Activated CD4-positive, alpha-beta memory T cell treated with anti-CD3 and anti-CD28 coated beads for 36 hours (primary cell): ENCODE measurements at regions not wholly inside any gene's neighbourhood (a gene's known extent, or its start where the extent isn't known, plus 50 kb on each side); places are given as distances from the start of the nearest gene placed in this dataset.

Source experiments
- CTCF ChIA-PET: fragments of 350-600 bp; sonication (Branson Sonifier 250); formaldehyde crosslinking; loops from one replicate; lab custom pipeline; 2021; ENCODE audit warnings: antibody characterized with exemption, inconsistent platforms; lab: Charles Lee
- POLR2A ChIA-PET: fragments of 350-600 bp; sonication (Branson Sonifier 250); formaldehyde crosslinking; loops from one replicate; lab custom pipeline; 2021; ENCODE audit warnings: antibody characterized with exemption; lab: Charles Lee
- DNase-seq: peaks from one replicate; pipeline ENCODE4 v3.0.0-alpha.2; 2020
- H3K27ac Mint-ChIP-seq: one replicate; pipeline ENCODE4 v1.8.0; 2021; ENCODE audit warnings: mixed read lengths
- H3K27me3 Mint-ChIP-seq: one replicate; pipeline ENCODE4 v1.8.0; 2021; ENCODE audit warnings: mixed read lengths
- H3K36me3 Mint-ChIP-seq: one replicate; pipeline ENCODE4 v1.8.0; 2021; ENCODE audit warnings: mixed read lengths
- H3K4me1 Mint-ChIP-seq: one replicate; pipeline ENCODE4 v1.8.0; 2021; ENCODE audit warnings: low read depth, mixed read lengths
- H3K4me3 Mint-ChIP-seq: one replicate; pipeline ENCODE4 v1.8.0; 2021; ENCODE audit warnings: mild to moderate bottlenecking, mixed read lengths
- H3K9me3 Mint-ChIP-seq: one replicate; pipeline ENCODE4 v1.8.0; 2021; ENCODE audit warnings: mixed read lengths
- intact Hi-C: fragments of 100-400 bp; cut with micrococcal nuclease; formaldehyde crosslinking; loops from one replicate; pipeline ENCODE4 v1.15.1; 2023

DNA sequence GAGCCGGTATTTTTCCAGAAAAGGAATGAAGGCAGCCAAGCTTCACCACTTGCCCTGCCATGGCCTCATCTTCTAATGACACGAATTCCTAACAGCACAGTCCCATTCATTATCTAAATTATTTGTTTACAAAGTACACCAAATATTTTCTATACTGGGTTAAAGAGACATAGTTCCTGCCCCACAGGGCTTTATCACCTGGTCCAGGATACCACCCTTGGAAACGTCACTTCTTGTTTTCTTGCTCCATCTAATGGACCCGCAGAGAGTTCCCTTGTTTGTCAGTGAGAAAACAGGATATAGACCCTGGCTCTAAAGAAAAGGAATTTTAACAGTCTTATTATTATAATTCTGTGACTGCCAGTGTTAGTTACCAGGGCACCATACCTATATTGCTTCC is 1165.4 kb downstream of the GATA3 start:
- H3K27me3 Mint-ChIP-seq = peaks cover 6% of the 10 kb centered on the region
- ChIA-PET CTCF (no interaction called here), POLR2A (no interaction called here)
- no peak for DNase-seq
- intact Hi-C loops = no loop called here
- peaks cover 2% of the 10 kb centered on the region for H3K4me1 Mint-ChIP-seq
- H3K4me3 Mint-ChIP-seq = no peak overlapping the region
- H3K9me3 Mint-ChIP-seq = no peaks in the 10 kb centered on the region
- no peak overlapping the region for H3K27ac Mint-ChIP-seq
- H3K36me3 Mint-ChIP-seq = no peaks in the 10 kb centered on the region

DNA sequence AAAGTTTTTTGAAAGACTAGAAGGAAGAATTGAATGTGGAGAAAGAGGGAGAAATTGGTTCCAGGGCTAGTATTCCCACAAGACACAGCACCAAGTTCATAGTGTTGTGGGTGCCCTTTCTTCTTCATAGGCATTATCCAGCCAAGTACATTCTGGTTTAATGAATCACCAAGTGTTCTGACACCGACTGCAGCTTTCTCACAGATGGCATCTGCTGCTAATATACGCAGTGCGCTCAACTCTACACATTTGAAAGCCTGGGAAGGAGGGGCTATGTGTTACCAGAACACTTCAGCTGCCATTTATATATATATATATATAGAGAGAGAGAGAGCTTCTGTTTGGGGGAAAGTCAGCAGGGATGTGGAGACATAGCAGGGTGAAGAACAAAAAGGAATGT is 1168.4 kb downstream of the GATA3 start:
- peaks cover 2% of the 10 kb centered on the region for H3K4me1 Mint-ChIP-seq
- no peak overlapping the region for H3K27ac Mint-ChIP-seq
- no peaks in the 10 kb centered on the region for H3K36me3 Mint-ChIP-seq
- H3K27me3 Mint-ChIP-seq = peaks cover 10% of the 10 kb centered on the region
- intact Hi-C loops = no loop called here
- CTCF ChIA-PET = interaction anchor here (1.0 kb wide), 1 partner anchor 14 kb away, joined by 4 read pairs; no protein-coding TSS in a partner anchor
- H3K4me3 Mint-ChIP-seq = no peak overlapping the region
- no peaks in the 10 kb centered on the region for H3K9me3 Mint-ChIP-seq
- POLR2A ChIA-PET = no interaction called here
- DNase-seq = no peak

DNA sequence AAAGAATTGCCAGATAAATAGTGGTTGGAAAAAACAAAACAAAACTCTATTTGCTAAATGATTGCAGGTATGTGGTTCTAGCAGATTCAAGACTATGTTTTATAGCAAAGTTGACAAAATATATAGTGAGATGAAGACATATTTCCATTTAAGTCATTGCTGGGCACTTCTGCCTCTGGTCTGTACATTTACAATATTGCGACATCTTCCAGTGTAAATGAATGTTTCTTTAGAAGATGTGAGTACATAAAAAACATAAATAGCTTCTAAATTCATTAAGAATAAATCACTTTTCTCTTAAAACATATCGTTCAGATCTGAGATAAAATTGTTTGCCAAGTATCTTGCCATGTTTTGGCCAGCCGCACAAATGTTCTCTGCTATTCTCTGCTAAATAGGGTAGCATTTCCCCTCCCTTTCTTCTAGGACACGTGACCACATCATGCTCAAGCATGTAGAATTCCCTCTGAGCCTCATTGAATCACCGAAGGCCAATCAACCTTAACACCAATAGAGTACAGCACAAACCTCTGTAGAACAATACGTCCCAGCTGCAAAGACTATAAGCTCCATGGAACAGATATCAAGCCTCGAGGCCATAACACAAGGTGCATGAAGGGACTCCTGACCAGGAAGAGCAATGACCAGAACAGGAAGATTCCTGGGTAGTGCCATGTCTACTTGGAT is 1173.3 kb downstream of the GATA3 start:
- CTCF ChIA-PET = no interaction called here
- no peaks in the 10 kb centered on the region for H3K36me3 Mint-ChIP-seq
- intact Hi-C loops = loop anchor here (2.0 kb wide), 1 partner anchor 67 kb away; no protein-coding TSS in a partner anchor
- H3K27ac Mint-ChIP-seq = no peak overlapping the region
- H3K9me3 Mint-ChIP-seq = no peaks in the 10 kb centered on the region
- no peak overlapping the region for H3K4me3 Mint-ChIP-seq
- H3K27me3 Mint-ChIP-seq = peaks cover 30% of the 10 kb centered on the region
- DNase-seq = no peak
- peaks cover 26% of the 10 kb centered on the region for H3K4me1 Mint-ChIP-seq
- POLR2A ChIA-PET = no interaction called here

DNA sequence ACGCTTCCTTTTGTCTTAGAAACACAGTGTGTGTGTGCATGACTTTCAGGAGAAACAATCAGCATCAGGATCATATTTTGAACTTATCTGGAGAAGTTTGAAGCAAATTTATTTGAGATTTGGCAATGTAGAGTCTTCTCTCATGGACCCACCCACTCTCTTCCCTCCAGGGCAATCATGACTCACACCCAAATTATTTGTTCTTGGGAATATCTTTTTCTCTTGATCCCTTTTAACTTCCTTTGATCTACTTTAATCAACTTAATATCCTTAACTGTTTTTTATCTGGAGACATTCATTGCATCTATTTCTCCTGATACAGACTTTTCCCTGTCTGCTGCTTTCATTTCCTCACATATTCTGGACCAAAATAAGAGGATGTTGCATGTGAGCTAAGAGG is 1174.3 kb downstream of the GATA3 start:
- peaks cover 26% of the 10 kb centered on the region for H3K4me1 Mint-ChIP-seq
- CTCF ChIA-PET = no interaction called here
- POLR2A ChIA-PET = no interaction called here
- intact Hi-C loops = loop anchor here (2.0 kb wide), 1 partner anchor 66 kb away; no protein-coding TSS in a partner anchor
- no peak overlapping the region for H3K27ac Mint-ChIP-seq
- no peak overlapping the region for H3K4me3 Mint-ChIP-seq
- H3K36me3 Mint-ChIP-seq = no peaks in the 10 kb centered on the region
- H3K9me3 Mint-ChIP-seq = no peaks in the 10 kb centered on the region
- DNase-seq = no peak
- peaks cover 30% of the 10 kb centered on the region for H3K27me3 Mint-ChIP-seq

DNA sequence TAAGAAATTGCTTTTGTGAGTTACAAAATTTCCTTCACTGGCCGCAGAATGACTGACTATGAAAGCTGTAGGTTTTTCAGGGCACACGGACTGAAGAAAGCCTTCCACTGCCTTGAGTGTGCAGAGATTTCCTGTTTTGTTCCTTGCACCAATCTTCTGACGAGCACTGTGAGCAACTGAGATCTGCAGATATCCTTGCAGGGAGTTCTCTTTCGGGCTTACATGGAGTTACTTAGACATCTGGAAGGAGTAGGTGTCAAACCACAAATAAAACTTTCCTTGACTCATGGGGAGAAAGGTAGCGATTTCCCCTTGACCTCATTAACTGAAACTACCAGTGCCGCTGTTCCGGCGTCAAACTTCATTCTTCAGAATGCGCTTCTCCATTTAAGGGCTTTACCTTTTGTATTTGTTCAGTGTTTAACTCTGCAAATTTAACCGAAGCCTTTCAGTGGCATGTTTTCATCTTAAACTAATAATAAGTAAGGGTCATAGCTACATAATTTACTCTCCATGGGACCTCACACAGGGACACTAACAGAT is 1175.3 kb downstream of the GATA3 start:
- ChIA-PET POLR2A (no interaction called here), CTCF (no interaction called here)
- intact Hi-C loops = loop anchor here (2.0 kb wide), 1 partner anchor 65 kb away; no protein-coding TSS in a partner anchor
- H3K4me1 Mint-ChIP-seq = peaks cover 26% of the 10 kb centered on the region
- H3K27me3 Mint-ChIP-seq = peaks cover 29% of the 10 kb centered on the region
- H3K27ac Mint-ChIP-seq = no peak overlapping the region
- peak overlapping the region; percentile 27 for H3K4me3 Mint-ChIP-seq
- H3K36me3 Mint-ChIP-seq = no peaks in the 10 kb centered on the region
- DNase-seq = peak; percentile 16
- no peaks in the 10 kb centered on the region for H3K9me3 Mint-ChIP-seq

DNA sequence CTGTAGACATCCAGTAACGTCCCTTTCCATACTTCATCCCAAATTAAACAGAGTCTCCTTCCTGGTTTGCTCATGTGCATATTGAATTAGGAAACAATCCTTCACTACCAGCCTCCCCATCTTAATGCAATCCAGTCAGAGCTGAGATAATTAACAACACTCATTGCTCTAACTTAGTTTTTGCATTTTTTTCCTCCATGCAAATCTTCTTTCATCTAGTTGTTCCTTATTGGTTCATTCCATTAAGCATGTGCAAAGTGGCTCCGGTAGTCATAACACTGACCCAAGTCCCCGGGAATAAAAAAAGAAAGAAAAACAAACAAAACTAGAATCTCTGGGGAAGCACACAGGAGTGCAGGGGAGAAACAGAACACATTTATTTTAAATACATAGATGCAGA is 1176.1 kb downstream of the GATA3 start:
- POLR2A ChIA-PET = no interaction called here

DNA sequence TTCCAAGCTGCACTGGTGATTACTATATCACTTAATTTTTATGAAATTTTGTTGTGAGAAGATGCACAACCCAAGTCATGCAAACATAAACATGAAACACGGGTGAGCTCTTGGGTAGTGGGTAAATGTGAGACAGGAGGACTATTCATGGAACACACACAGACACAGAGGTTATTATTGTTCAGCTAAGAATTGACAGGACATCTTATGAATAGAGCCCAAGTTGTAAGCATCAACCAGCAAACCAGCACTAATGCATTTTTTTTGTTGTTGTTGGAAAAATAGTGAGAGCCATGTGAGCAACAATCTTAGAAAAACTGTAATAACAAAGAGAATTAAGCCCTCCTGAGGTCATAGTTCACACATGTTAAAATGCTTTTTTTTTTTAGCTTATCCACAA is 1179.7 kb downstream of the GATA3 start:
- ChIA-PET CTCF (interaction anchor here (0.7 kb wide), 1 partner anchor 1569 kb away, joined by 3 read pairs; no protein-coding TSS in a partner anchor), POLR2A (no interaction called here)
- Mint-ChIP-seq H3K4me1 (peaks cover 21% of the 10 kb centered on the region), H3K36me3 (no peaks in the 10 kb centered on the region), H3K27ac (no peak overlapping the region), H3K4me3 (no peak overlapping the region), H3K27me3 (peaks cover 31% of the 10 kb centered on the region), H3K9me3 (no peaks in the 10 kb centered on the region)
- no peak for DNase-seq
- intact Hi-C loops = no loop called here

More for the DNA sequence above, 1176.1 kb downstream of the GATA3 start:
- intact Hi-C loops = no loop called here
- Mint-ChIP-seq H3K9me3 (no peaks in the 10 kb centered on the region), H3K27ac (no peak overlapping the region), H3K4me3 (no peak overlapping the region), H3K27me3 (peaks cover 29% of the 10 kb centered on the region), H3K36me3 (no peaks in the 10 kb centered on the region), H3K4me1 (peaks cover 26% of the 10 kb centered on the region)
- DNase-seq = no peak
- CTCF ChIA-PET = no interaction called here

DNA sequence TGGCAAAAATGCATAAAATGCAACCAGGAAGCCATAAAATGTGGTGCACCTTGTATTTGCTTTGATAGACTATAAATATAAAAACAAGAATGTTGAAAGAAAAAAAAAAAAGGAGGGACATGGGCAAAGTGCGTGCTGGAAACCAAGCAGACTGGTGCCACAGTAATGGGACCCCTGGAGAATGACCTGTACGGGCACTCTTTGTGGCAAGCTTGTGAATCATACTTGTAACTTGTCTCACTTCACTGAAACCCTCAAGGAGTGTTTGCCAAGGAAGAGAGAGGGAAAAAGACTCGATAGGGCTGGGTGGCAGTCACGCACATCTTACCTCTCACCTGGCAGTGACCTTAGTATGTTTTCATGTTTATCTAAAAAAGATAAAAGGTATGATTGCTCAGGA is 1183.6 kb downstream of the GATA3 start:
- intact Hi-C loops = no loop called here

DNA sequence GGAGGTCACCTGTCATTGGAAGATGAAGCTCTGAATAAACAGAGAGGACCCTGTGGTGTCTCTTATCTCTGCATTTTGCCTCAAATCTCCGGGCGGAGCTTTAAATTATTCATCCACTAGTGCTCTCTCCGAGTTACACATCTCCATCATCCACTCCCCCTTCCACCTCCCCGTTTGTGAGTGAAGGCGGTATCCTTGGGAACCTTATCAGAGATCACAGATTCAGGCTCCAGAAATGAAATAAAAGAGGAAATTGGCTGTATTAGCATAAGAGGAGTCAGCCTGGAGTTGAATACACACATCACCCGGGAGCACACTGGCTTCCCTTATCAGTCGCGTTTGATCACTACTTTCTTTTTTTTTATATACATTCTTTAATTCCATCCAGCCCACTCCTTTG is 1184.8 kb downstream of the GATA3 start:
- intact Hi-C loops = no loop called here
- Mint-ChIP-seq H3K27me3 (peaks cover 18% of the 10 kb centered on the region), H3K4me3 (no peak overlapping the region), H3K4me1 (no peaks in the 10 kb centered on the region), H3K36me3 (no peaks in the 10 kb centered on the region), H3K27ac (no peak overlapping the region), H3K9me3 (no peaks in the 10 kb centered on the region)
- CTCF ChIA-PET = no interaction called here
- DNase-seq = no peak
- POLR2A ChIA-PET = no interaction called here

More for the DNA sequence above, 1183.6 kb downstream of the GATA3 start:
- POLR2A ChIA-PET = no interaction called here
- Mint-ChIP-seq H3K27ac (no peak overlapping the region), H3K4me1 (no peaks in the 10 kb centered on the region), H3K4me3 (no peak overlapping the region), H3K36me3 (no peaks in the 10 kb centered on the region), H3K27me3 (peaks cover 15% of the 10 kb centered on the region), H3K9me3 (no peaks in the 10 kb centered on the region)
- CTCF ChIA-PET = no interaction called here
- no peak for DNase-seq

DNA sequence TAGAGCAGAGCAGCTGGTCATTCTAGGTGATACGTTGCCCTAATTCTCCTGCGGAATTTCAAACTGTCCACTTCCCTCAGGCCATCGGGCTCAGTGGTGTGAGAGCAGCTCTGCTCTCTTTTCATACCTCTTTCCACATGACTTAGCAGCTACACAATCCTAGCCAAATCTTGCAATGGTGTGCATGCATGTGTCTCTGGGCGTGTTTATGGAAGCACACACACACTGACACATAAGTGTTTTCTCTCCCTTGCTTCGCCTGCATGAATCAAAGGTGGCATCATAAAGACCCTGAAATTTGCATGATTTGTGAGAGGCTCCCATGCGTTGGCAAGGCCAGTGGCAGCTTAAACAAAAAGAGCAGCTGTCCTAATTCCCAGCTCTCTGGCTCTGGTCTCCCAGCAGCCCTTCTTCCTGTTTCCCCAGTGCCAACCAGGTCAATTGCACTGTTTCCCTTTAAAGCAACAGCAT is 1189.5 kb downstream of the GATA3 start:
- no peaks in the 10 kb centered on the region for H3K9me3 Mint-ChIP-seq
- ChIA-PET CTCF (no interaction called here), POLR2A (no interaction called here)
- H3K27ac Mint-ChIP-seq = no peak overlapping the region
- H3K27me3 Mint-ChIP-seq = peaks cover 18% of the 10 kb centered on the region
- no peaks in the 10 kb centered on the region for H3K36me3 Mint-ChIP-seq
- no peak overlapping the region for H3K4me3 Mint-ChIP-seq
- no peak for DNase-seq
- intact Hi-C loops = no loop called here
- H3K4me1 Mint-ChIP-seq = no peaks in the 10 kb centered on the region

DNA sequence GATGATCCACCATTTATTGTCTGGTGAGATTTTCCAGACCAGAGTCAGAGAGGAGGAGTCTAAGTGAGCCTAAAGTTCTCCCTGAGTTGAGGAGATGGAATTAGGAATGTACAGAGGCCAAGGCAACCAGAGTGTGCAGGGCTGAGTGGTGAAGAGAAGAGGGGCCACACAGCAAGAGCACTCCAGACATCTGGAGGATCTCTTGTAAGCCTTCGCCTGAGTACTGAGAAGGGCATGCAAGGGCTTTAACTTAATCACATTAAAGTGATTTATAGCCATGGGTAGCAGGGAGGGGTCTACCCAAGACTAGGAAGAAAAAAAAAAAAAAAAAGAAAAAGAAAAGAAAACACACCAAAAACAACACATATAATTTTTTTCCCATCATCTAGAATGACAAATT is 1190.4 kb downstream of the GATA3 start:
- peaks cover 19% of the 10 kb centered on the region for H3K27me3 Mint-ChIP-seq
- ChIA-PET CTCF (interaction anchor here (0.7 kb wide), 1 partner anchor 280 kb away, joined by 3 read pairs; no protein-coding TSS in a partner anchor), POLR2A (no interaction called here)
- H3K9me3 Mint-ChIP-seq = no peaks in the 10 kb centered on the region
- intact Hi-C loops = no loop called here
- H3K27ac Mint-ChIP-seq = no peak overlapping the region
- H3K4me3 Mint-ChIP-seq = no peak overlapping the region
- no peaks in the 10 kb centered on the region for H3K4me1 Mint-ChIP-seq
- DNase-seq = no peak
- no peaks in the 10 kb centered on the region for H3K36me3 Mint-ChIP-seq

DNA sequence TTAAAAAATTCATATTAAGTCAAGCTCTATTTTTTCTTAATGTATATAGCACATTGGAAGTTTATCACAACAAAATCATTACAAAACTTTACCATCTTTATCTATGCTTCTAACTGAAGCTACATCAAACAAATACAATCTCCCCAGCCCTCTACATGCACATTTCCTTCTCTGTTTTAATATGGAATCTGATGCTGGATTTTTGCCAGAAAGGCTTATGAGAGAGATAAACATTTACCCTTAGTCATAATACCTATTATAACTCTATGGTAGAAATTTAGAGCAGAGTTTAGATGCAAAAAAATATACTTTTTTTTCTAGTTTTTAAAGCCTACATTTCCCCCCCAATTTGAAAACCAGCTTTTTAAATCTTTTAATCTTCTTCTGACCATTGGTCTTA is 1198.6 kb downstream of the GATA3 start:
- Mint-ChIP-seq H3K4me1 (no peaks in the 10 kb centered on the region), H3K27ac (no peak overlapping the region), H3K27me3 (peaks cover 15% of the 10 kb centered on the region), H3K9me3 (no peaks in the 10 kb centered on the region), H3K4me3 (no peak overlapping the region), H3K36me3 (no peaks in the 10 kb centered on the region)
- intact Hi-C loops = no loop called here
- no peak for DNase-seq
- ChIA-PET CTCF (interaction anchor here (1.0 kb wide), 1 partner anchor 49 kb away, joined by 3 read pairs; no protein-coding TSS in a partner anchor), POLR2A (no interaction called here)
